IMR-90 (cell line): ENCODE measurements at regions not wholly inside any gene's neighbourhood (a gene's known extent, or its start where the extent isn't known, plus 50 kb on each side); places are given as distances from the start of the nearest gene placed in this dataset.

Source experiments
- ATAC-seq: fragments of 200-7000 bp; cut with Tn5 transposase; 2 replicates; pipeline ENCODE4 v1.9.1; 2020; ENCODE audit warnings: low read depth, mild to moderate bottlenecking, moderate library complexity
- BruUV-seq: library from RNA; stranded (reverse); fragments of 400-500 nt; replicated peaks from 2 replicates; lab custom pipeline; 2021; lab: Mats Ljungman, UMichigan
- CTCF ChIA-PET: fragments of 300-600 bp; formaldehyde crosslinking; extraction: SDS; loops from one replicate; lab custom pipeline; 2021; ENCODE audit warnings: antibody characterized with exemption; lab: Yijun Ruan, JAX
- POLR2A ChIA-PET: fragments of 300-600 bp; sonication (Branson Sonifier 250); formaldehyde crosslinking; loops from one replicate; lab custom pipeline; 2022; ENCODE audit warnings: antibody characterized with exemption; ENCODE audit not compliant: unreplicated experiment; lab: Charles Lee
- DNase-seq: peaks from one replicate; pipeline ENCODE4 v3.0.0; 2013
- H2AFZ ChIP-seq: replicated peaks from 2 replicates; pipeline ENCODE3; 2013; ENCODE audit warnings: low read length, mild to moderate bottlenecking; ENCODE audit not compliant: poor library complexity
- H2AK5ac ChIP-seq: 2 replicates; pipeline ENCODE4 v1.6.1; 2013; ENCODE audit warnings: low read depth, low read length, inconsistent platforms
- H2AK9ac ChIP-seq: replicated peaks from 2 replicates; pipeline ENCODE3; 2013; ENCODE audit warnings: mild to moderate bottlenecking, low read depth, low read length, moderate library complexity; ENCODE audit not compliant: poor library complexity
- H2BK120ac ChIP-seq: 2 replicates; pipeline ENCODE4 v1.6.1; 2013; ENCODE audit warnings: low read depth, low read length, inconsistent platforms
- H2BK15ac ChIP-seq: 3 replicates; pipeline ENCODE4 v1.6.1; 2013; ENCODE audit warnings: low read depth, low read length, inconsistent platforms
- H2BK20ac ChIP-seq: 2 replicates; pipeline ENCODE4 v1.6.1; 2013; ENCODE audit warnings: low read depth, mild to moderate bottlenecking, inconsistent platforms, low read length, moderate library complexity
- H2BK5ac ChIP-seq: 2 replicates; pipeline ENCODE4 v1.6.1; 2013; ENCODE audit warnings: mild to moderate bottlenecking, low read depth, low read length, inconsistent platforms; ENCODE audit not compliant: poor library complexity, severe bottlenecking
- H3K14ac ChIP-seq: replicated peaks from 2 replicates; pipeline ENCODE4 v1.6.1; 2013; ENCODE audit warnings: low read depth, low read length, inconsistent platforms
- H3K18ac ChIP-seq: 2 replicates; pipeline ENCODE4 v1.6.1; 2013; ENCODE audit warnings: low read depth, low read length, control low read depth
- H3K23ac ChIP-seq: 2 replicates; pipeline ENCODE4 v1.6.1; 2013; ENCODE audit warnings: low read depth, low read length, inconsistent platforms
- H3K27ac ChIP-seq: 2 replicates; pipeline ENCODE4 v1.5.1; 2013; ENCODE audit warnings: mild to moderate bottlenecking, control low read depth, low read length; ENCODE audit not compliant: insufficient read depth
- H3K27me3 ChIP-seq: 2 replicates; pipeline ENCODE4 v1.6.1; 2013; ENCODE audit warnings: low read length; ENCODE audit not compliant: control insufficient read depth, insufficient read depth
- H3K36me3 ChIP-seq: 2 replicates; pipeline ENCODE4 v1.6.1; 2013; ENCODE audit warnings: low read length, mixed read lengths; ENCODE audit not compliant: control insufficient read depth, insufficient read depth
- H3K4ac ChIP-seq: 2 replicates; pipeline ENCODE4 v1.6.1; 2013; ENCODE audit warnings: low read depth, low read length, inconsistent platforms
- H3K4me1 ChIP-seq: 2 replicates; pipeline ENCODE4 v1.6.1; 2013; ENCODE audit warnings: low read length, mixed read lengths; ENCODE audit not compliant: control insufficient read depth, insufficient read depth
- H3K4me2 ChIP-seq: 2 replicates; pipeline ENCODE4 v1.6.1; 2013; ENCODE audit warnings: low read depth, mild to moderate bottlenecking, control low read depth, low read length, moderate library complexity
- H3K4me3 ChIP-seq: 2 replicates; pipeline ENCODE4 v1.5.1; 2013; ENCODE audit warnings: low read depth, mild to moderate bottlenecking, control low read depth, low read length, moderate library complexity; ENCODE audit not compliant: insufficient read depth
- H3K56ac ChIP-seq: 2 replicates; pipeline ENCODE4 v1.6.1; 2013; ENCODE audit warnings: low read length, inconsistent platforms; ENCODE audit not compliant: insufficient read depth; ENCODE audit errors: extremely low read depth
- H3K79me1 ChIP-seq, 2 experiments: 2 replicates each; pipeline ENCODE4 v1.6.1; 2013; ENCODE audit warnings: low read length in 2 of 2, inconsistent platforms in 1 of 2, low read depth in 1 of 2
- H3K9ac ChIP-seq: 2 replicates; pipeline ENCODE4 v1.6.1; 2013; ENCODE audit warnings: low read depth, low read length, control low read depth
- H3K9me1 ChIP-seq: 2 replicates; pipeline ENCODE4 v1.6.1; 2013; ENCODE audit warnings: low read length, inconsistent platforms; ENCODE audit not compliant: insufficient read depth
- H3K9me3 ChIP-seq: 2 replicates; pipeline ENCODE4 v1.6.1; 2013; ENCODE audit warnings: low read length; ENCODE audit not compliant: control insufficient read depth, insufficient read depth
- H4K20me1 ChIP-seq: 2 replicates; pipeline ENCODE4 v1.6.1; 2013; ENCODE audit warnings: low read length, inconsistent platforms; ENCODE audit not compliant: insufficient read depth
- H4K5ac ChIP-seq: 2 replicates; pipeline ENCODE4 v1.6.1; 2013; ENCODE audit warnings: mild to moderate bottlenecking, low read depth, low read length, control low read depth
- H4K8ac ChIP-seq, 2 experiments: 2 replicates each; pipeline ENCODE4 v1.6.1; 2013; ENCODE audit warnings: low read depth in 2 of 2, low read length in 2 of 2, control low read depth in 1 of 2, inconsistent platforms in 1 of 2
- H4K91ac ChIP-seq: 2 replicates; pipeline ENCODE4 v1.6.1; 2013; ENCODE audit warnings: low read depth, low read length, inconsistent platforms; ENCODE audit not compliant: insufficient read depth
- BHLHE40 ChIP-seq: fragments of 150-350 bp; IDR thresholded peaks from 2 replicates; pipeline ENCODE4 v1.6.1; 2016; ENCODE audit warnings: mild to moderate bottlenecking, low read depth, low read length
- FOS ChIP-seq: fragments of 150-350 bp; IDR thresholded peaks from 2 replicates; pipeline ENCODE4 v1.6.1; 2016; ENCODE audit warnings: low read depth, low read length
- MAFK ChIP-seq: IDR thresholded peaks from 2 replicates; pipeline ENCODE4 v1.6.1; 2012; ENCODE audit warnings: low read depth, low read length, improper control_type of control experiment
- NFE2L2 ChIP-seq: fragments of 150-350 bp; IDR thresholded peaks from 2 replicates; pipeline ENCODE4 v1.6.1; 2016; ENCODE audit warnings: low read depth, mild to moderate bottlenecking, low read length
- RAD21 ChIP-seq: IDR thresholded peaks from 2 replicates; pipeline ENCODE4 v1.6.1; 2012; ENCODE audit warnings: low read length, improper control_type of control experiment
- RCOR1 ChIP-seq: IDR thresholded peaks from 2 replicates; pipeline ENCODE4 v1.6.1; 2012; ENCODE audit warnings: mild to moderate bottlenecking, low read length, improper control_type of control experiment; ENCODE audit not compliant: insufficient replicate concordance
- SMC3 ChIP-seq: fragments of 150-350 bp; IDR thresholded peaks from 2 replicates; pipeline ENCODE4 v1.6.1; 2016; ENCODE audit warnings: low read depth, mild to moderate bottlenecking, antibody characterized with exemption, low read length, moderate library complexity
- dilution Hi-C: fragments of 300-500 bp; cut with HindIII; formaldehyde crosslinking; loops from one replicate; pipeline ENCODE4 v1.14.3; 2018; ENCODE audit warnings: low sequenced_read_pairs; ENCODE audit not compliant: unreplicated experiment
- in situ Hi-C: fragments of 300-500 bp; cut with MboI; formaldehyde crosslinking; loops from 3 replicates; pipeline ENCODE4 v1.14.3; 2019; ENCODE audit warnings: low sequenced_read_pairs, inconsistent platforms, mixed read lengths
- intact Hi-C: fragments of 100-400 bp; cut with micrococcal nuclease; formaldehyde crosslinking; loops from 2 replicates; pipeline ENCODE4 v1.10.0; 2022
- TF ChIP-seq, protein P1 (sequence below): conservative IDR thresholded peaks from 2 replicates; pipeline ENCODE4 v1.5.1; 2012; ENCODE audit warnings: mild to moderate bottlenecking, low read depth, low read length, improper control_type of control experiment

DNA sequence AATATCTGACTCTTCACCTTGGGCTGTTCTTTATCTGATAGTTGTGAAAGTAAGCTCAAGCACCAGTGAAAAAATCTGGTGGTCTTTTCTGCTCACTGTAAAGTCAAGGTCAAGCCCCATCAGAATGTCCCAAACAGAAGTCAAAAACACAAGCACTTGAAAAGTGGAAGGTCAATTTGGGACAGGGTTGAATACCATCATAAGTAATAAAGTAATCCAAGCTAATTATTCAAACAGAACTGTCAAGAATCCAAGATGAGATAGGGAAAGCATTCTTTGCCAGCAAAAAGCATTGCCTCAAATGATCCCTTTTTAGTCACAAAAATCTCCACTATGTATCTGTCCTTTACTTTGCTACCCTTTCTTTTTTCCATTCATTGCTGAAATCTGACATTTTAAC, 430.1 kb upstream of the NPVF start:
- Histone ChIP-seq H3K79me1 (no peaks in the 10 kb centered on the region), H2AK5ac (no peak overlapping the region), H3K56ac (no peak overlapping the region), H3K27ac (no peak overlapping the region), H3K14ac (no peak overlapping the region), H3K27me3 (no peaks in the 10 kb centered on the region; the same call in 1 of the 2 replicates), H2BK20ac (no peak overlapping the region), H3K18ac (no peak overlapping the region), H4K5ac (no peak overlapping the region), H4K20me1 (no peaks in the 10 kb centered on the region), H3K4me1 (no peaks in the 10 kb centered on the region), H4K8ac (no peak overlapping the region), H3K9me3 (no peaks in the 10 kb centered on the region), H3K4me2 (no peak overlapping the region), H3K23ac (no peak overlapping the region), H3K4ac (no peak overlapping the region), H2AFZ (no peak overlapping the region), H2BK5ac (no peak overlapping the region), H3K9ac (no peak overlapping the region), H3K9me1 (no peaks in the 10 kb centered on the region), H2BK120ac (no peak overlapping the region), H3K36me3 (no peaks in the 10 kb centered on the region), H2AK9ac (no peak overlapping the region), H2BK15ac (no peak overlapping the region), H3K4me3 (no peak overlapping the region), H4K91ac (no peak overlapping the region)
- BruUV-seq: no TSS peak
- in situ Hi-C loops: no loop called here
- ATAC-seq: no peak
- POLR2A ChIA-PET: no interaction called here
- DNase-seq: no peak
- TF ChIP-seq, protein P1, sequence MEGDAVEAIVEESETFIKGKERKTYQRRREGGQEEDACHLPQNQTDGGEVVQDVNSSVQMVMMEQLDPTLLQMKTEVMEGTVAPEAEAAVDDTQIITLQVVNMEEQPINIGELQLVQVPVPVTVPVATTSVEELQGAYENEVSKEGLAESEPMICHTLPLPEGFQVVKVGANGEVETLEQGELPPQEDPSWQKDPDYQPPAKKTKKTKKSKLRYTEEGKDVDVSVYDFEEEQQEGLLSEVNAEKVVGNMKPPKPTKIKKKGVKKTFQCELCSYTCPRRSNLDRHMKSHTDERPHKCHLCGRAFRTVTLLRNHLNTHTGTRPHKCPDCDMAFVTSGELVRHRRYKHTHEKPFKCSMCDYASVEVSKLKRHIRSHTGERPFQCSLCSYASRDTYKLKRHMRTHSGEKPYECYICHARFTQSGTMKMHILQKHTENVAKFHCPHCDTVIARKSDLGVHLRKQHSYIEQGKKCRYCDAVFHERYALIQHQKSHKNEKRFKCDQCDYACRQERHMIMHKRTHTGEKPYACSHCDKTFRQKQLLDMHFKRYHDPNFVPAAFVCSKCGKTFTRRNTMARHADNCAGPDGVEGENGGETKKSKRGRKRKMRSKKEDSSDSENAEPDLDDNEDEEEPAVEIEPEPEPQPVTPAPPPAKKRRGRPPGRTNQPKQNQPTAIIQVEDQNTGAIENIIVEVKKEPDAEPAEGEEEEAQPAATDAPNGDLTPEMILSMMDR: no peak
- TF ChIP-seq NFE2L2: no peak
- no peak for TF ChIP-seq FOS
- no peak for TF ChIP-seq RCOR1
- no peak for TF ChIP-seq RAD21
- no peak for TF ChIP-seq MAFK
- TF ChIP-seq BHLHE40: no peak
- no peak for TF ChIP-seq SMC3
- CTCF ChIA-PET: no interaction called here
- dilution Hi-C loops: no loop called here
- intact Hi-C loops: no loop called here
